ENCODE measurements at regions not wholly inside any gene's neighbourhood (a gene's known extent, or its start where the extent isn't known, plus 50 kb on each side); places are given as distances from the start of the nearest gene placed in this dataset.

- no peak for TF ChIP-seq TOX (CRISPR knock-in tag; IDR thresholded peaks at IDR 0.05; ENCODE audit: borderline replicate concordance)
- 0 out of 2 replicates have a peak, but pooled peaks have one; percentile 19 for TF ChIP-seq ZC3H10 (CRISPR knock-in tag; IDR thresholded peaks at IDR 0.05)
- TF ChIP-seq ZNF8 (CRISPR knock-in tag; IDR thresholded peaks at IDR 0.05): no peak
- TF ChIP-seq CSRNP3 (CRISPR knock-in tag; IDR thresholded peaks at IDR 0.05): no peak
- ATAC-seq: peak; percentile 66
Observed at GRCh38 chr14:58730792-58731464, 93.2 kb downstream of the DACT1 start.

- TF ChIP-seq, protein P1, sequence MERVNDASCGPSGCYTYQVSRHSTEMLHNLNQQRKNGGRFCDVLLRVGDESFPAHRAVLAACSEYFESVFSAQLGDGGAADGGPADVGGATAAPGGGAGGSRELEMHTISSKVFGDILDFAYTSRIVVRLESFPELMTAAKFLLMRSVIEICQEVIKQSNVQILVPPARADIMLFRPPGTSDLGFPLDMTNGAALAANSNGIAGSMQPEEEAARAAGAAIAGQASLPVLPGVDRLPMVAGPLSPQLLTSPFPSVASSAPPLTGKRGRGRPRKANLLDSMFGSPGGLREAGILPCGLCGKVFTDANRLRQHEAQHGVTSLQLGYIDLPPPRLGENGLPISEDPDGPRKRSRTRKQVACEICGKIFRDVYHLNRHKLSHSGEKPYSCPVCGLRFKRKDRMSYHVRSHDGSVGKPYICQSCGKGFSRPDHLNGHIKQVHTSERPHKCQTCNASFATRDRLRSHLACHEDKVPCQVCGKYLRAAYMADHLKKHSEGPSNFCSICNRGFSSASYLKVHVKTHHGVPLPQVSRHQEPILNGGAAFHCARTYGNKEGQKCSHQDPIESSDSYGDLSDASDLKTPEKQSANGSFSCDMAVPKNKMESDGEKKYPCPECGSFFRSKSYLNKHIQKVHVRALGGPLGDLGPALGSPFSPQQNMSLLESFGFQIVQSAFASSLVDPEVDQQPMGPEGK (CRISPR knock-in tag; IDR thresholded peaks at IDR 0.05; ENCODE audit: borderline replicate concordance): no peak; the same call in 1 of the 2 replicates
- TF ChIP-seq BACH2 (CRISPR knock-in tag; IDR thresholded peaks at IDR 0.05; ENCODE audit: borderline replicate concordance) (no peak), OSR1 (CRISPR knock-in tag; IDR thresholded peaks at IDR 0.05) (no peak), RARB (CRISPR knock-in tag; IDR thresholded peaks at IDR 0.05) (peak; percentile 91), ZC3H10 (CRISPR knock-in tag; IDR thresholded peaks at IDR 0.05) (peak; percentile 88), ZNF8 (CRISPR knock-in tag; IDR thresholded peaks at IDR 0.05) (0 out of 2 replicates have a peak, but pooled peaks have one; percentile 15), ZNF565 (CRISPR knock-in tag; conservative IDR thresholded peaks at IDR 0.05; ENCODE audit: low read depth) (no peak), TOX (CRISPR knock-in tag; IDR thresholded peaks at IDR 0.05; ENCODE audit: borderline replicate concordance) (peak; percentile 95), TCF4 (CRISPR knock-in tag; IDR thresholded peaks at IDR 0.05; ENCODE audit: borderline replicate concordance) (no peak), CSRNP3 (CRISPR knock-in tag; IDR thresholded peaks at IDR 0.05) (no peak; the same call in 1 of the 2 replicates), PPARA (CRISPR knock-in tag; IDR thresholded peaks at IDR 0.05; ENCODE audit: borderline replicate concordance) (no peak), ZNF70 (CRISPR knock-in tag; IDR thresholded peaks at IDR 0.05) (no peak), ZFP3 (CRISPR knock-in tag; IDR thresholded peaks at IDR 0.05) (peak; percentile 31; the same call in 1 of the 2 replicates), CSDC2 (CRISPR knock-in tag; IDR thresholded peaks at IDR 0.05) (no peak), SNAI2 (CRISPR knock-in tag; IDR thresholded peaks at IDR 0.05) (no peak), ISL1 (CRISPR knock-in tag; IDR thresholded peaks at IDR 0.05) (peak; percentile 98), ZFP30 (CRISPR knock-in tag; IDR thresholded peaks at IDR 0.05) (no peak), GLIS3 (CRISPR knock-in tag; IDR thresholded peaks at IDR 0.05) (no peak), ARNTL (CRISPR knock-in tag; IDR thresholded peaks at IDR 0.05; ENCODE audit: borderline replicate concordance, low read depth) (no peak)
- TF ChIP-seq, protein P2, sequence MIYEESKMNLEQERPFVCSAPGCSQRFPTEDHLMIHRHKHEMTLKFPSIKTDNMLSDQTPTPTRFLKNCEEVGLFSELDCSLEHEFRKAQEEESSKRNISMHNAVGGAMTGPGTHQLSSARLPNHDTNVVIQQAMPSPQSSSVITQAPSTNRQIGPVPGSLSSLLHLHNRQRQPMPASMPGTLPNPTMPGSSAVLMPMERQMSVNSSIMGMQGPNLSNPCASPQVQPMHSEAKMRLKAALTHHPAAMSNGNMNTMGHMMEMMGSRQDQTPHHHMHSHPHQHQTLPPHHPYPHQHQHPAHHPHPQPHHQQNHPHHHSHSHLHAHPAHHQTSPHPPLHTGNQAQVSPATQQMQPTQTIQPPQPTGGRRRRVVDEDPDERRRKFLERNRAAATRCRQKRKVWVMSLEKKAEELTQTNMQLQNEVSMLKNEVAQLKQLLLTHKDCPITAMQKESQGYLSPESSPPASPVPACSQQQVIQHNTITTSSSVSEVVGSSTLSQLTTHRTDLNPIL (CRISPR knock-in tag; IDR thresholded peaks at IDR 0.05; ENCODE audit: low read depth): 0 out of 2 replicates have a peak, but pooled peaks have one; percentile 64
- TF ChIP-seq, protein P3, sequence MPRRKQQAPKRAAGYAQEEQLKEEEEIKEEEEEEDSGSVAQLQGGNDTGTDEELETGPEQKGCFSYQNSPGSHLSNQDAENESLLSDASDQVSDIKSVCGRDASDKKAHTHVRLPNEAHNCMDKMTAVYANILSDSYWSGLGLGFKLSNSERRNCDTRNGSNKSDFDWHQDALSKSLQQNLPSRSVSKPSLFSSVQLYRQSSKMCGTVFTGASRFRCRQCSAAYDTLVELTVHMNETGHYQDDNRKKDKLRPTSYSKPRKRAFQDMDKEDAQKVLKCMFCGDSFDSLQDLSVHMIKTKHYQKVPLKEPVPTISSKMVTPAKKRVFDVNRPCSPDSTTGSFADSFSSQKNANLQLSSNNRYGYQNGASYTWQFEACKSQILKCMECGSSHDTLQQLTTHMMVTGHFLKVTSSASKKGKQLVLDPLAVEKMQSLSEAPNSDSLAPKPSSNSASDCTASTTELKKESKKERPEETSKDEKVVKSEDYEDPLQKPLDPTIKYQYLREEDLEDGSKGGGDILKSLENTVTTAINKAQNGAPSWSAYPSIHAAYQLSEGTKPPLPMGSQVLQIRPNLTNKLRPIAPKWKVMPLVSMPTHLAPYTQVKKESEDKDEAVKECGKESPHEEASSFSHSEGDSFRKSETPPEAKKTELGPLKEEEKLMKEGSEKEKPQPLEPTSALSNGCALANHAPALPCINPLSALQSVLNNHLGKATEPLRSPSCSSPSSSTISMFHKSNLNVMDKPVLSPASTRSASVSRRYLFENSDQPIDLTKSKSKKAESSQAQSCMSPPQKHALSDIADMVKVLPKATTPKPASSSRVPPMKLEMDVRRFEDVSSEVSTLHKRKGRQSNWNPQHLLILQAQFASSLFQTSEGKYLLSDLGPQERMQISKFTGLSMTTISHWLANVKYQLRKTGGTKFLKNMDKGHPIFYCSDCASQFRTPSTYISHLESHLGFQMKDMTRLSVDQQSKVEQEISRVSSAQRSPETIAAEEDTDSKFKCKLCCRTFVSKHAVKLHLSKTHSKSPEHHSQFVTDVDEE (CRISPR knock-in tag; IDR thresholded peaks at IDR 0.05): no peak
- TF ChIP-seq, protein P4, sequence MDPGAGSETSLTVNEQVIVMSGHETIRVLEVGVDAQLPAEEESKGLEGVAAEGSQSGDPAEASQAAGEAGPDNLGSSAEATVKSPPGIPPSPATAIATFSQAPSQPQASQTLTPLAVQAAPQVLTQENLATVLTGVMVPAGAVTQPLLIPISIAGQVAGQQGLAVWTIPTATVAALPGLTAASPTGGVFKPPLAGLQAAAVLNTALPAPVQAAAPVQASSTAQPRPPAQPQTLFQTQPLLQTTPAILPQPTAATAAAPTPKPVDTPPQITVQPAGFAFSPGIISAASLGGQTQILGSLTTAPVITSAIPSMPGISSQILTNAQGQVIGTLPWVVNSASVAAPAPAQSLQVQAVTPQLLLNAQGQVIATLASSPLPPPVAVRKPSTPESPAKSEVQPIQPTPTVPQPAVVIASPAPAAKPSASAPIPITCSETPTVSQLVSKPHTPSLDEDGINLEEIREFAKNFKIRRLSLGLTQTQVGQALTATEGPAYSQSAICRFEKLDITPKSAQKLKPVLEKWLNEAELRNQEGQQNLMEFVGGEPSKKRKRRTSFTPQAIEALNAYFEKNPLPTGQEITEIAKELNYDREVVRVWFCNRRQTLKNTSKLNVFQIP (CRISPR knock-in tag; IDR thresholded peaks at IDR 0.05; ENCODE audit: borderline replicate concordance, low read depth): no peak
- ATAC-seq: peak; percentile 96
Observed at GRCh38 chr14:58731465-58732293, 93.9 kb downstream of the DACT1 start.
